ENCODE measurements at regions not wholly inside any gene's neighbourhood (a gene's known extent, or its start where the extent isn't known, plus 50 kb on each side); places are given as distances from the start of the nearest gene placed in this dataset.

- no peak for DNase-seq (ENCODE audit: low read depth)
Observed at GRCh38 chr1:187079330-187079729, 250.6 kb downstream of the PLA2G4A start.

GRCh38 chr1:187091666-187092065 is 262.9 kb downstream of the PLA2G4A start:
- DNase-seq (ENCODE audit: low read depth) = peak; percentile 2

- no peak for DNase-seq (ENCODE audit: low read depth)
Observed at GRCh38 chr1:187092104-187092503, 263.4 kb downstream of the PLA2G4A start.

- no peak for DNase-seq (ENCODE audit: low read depth)
Observed at GRCh38 chr1:187096689-187097088, 267.9 kb downstream of the PLA2G4A start.

- no peak for DNase-seq (ENCODE audit: low read depth)
Observed at GRCh38 chr1:187110351-187110750, 281.6 kb downstream of the PLA2G4A start.

- no peak for DNase-seq (ENCODE audit: low read depth)
Observed at GRCh38 chr1:187114792-187115191, 286.0 kb downstream of the PLA2G4A start.

GRCh38 chr1:187121661-187122060 is 292.9 kb downstream of the PLA2G4A start:
- no peak for DNase-seq (ENCODE audit: low read depth)

- no peak for DNase-seq (ENCODE audit: low read depth)
Observed at GRCh38 chr1:187122566-187122965, 293.8 kb downstream of the PLA2G4A start.

GRCh38 chr1:187129132-187129531 is 300.4 kb downstream of the PLA2G4A start:
- no peak for DNase-seq (ENCODE audit: low read depth)

GRCh38 chr1:187143783-187144182 is 315.0 kb downstream of the PLA2G4A start:
- no peak for DNase-seq (ENCODE audit: low read depth)

- DNase-seq (ENCODE audit: low read depth) = no peak
Observed at GRCh38 chr1:187146388-187146787, 317.6 kb downstream of the PLA2G4A start.

GRCh38 chr1:187151555-187151954 is 322.8 kb downstream of the PLA2G4A start:
- DNase-seq (ENCODE audit: low read depth) = no peak

GRCh38 chr1:187153047-187153446 is 324.3 kb downstream of the PLA2G4A start:
- no peak for DNase-seq (ENCODE audit: low read depth)

GRCh38 chr1:187157115-187157514 is 328.4 kb downstream of the PLA2G4A start:
- peak; percentile 3 for DNase-seq (ENCODE audit: low read depth)

GRCh38 chr1:187157552-187157951 is 328.8 kb downstream of the PLA2G4A start:
- DNase-seq (ENCODE audit: low read depth) = peak; percentile 7

GRCh38 chr1:187167555-187167954 is 338.8 kb downstream of the PLA2G4A start:
- no peak for DNase-seq (ENCODE audit: low read depth)

- DNase-seq (ENCODE audit: low read depth) = no peak
Observed at GRCh38 chr1:187168297-187168696, 339.5 kb downstream of the PLA2G4A start.

- no peak for DNase-seq (ENCODE audit: low read depth)
Observed at GRCh38 chr1:187185389-187185788, 356.6 kb downstream of the PLA2G4A start.

GRCh38 chr1:187197685-187198084 is 368.9 kb downstream of the PLA2G4A start:
- no peak for DNase-seq (ENCODE audit: low read depth)

- peak; percentile 33 for DNase-seq (ENCODE audit: low read depth)
Observed at GRCh38 chr1:187203257-187203656, 374.5 kb downstream of the PLA2G4A start.

GRCh38 chr1:187212377-187212776 is 383.6 kb downstream of the PLA2G4A start:
- DNase-seq (ENCODE audit: low read depth) = no peak

GRCh38 chr1:187226396-187226795 is 397.6 kb downstream of the PLA2G4A start:
- DNase-seq (ENCODE audit: low read depth) = no peak

GRCh38 chr1:187228790-187229189 is 400.0 kb downstream of the PLA2G4A start:
- no peak for DNase-seq (ENCODE audit: low read depth)

- no peak for DNase-seq (ENCODE audit: low read depth)
Observed at GRCh38 chr1:187229496-187229895, 400.7 kb downstream of the PLA2G4A start.

GRCh38 chr1:187234706-187235105 is 406.0 kb downstream of the PLA2G4A start:
- no peak for DNase-seq (ENCODE audit: low read depth)

Measured in RPMI7951 (cell line).